Left lung (tissue), 4 donors: ENCODE measurements at regions not wholly inside any gene's neighbourhood (a gene's known extent, or its start where the extent isn't known, plus 50 kb on each side); places are given as distances from the start of the nearest gene placed in this dataset.

ENCODE experiments used
- ATAC-seq: fragments of 200-7000 bp; cut with Tn5 transposase; one replicate; pipeline ENCODE4 v1.9.1; 2020; ENCODE audit warnings: moderate library complexity
- DNase-seq, 4 donors: peaks; one replicate each; pipeline ENCODE4 v3.0.0-alpha.2; 2013 to 2020
- H3K27ac ChIP-seq, 2 donors: fragments of 200-600 bp; sonication (generic) in 1 of 2; one replicate each; pipeline versions ENCODE4 v1.5.0 to v1.8.0; 2020 to 2021
- H3K27me3 ChIP-seq, 2 donors: fragments of 200-600 bp; sonication (generic) in 1 of 2; one replicate each; pipeline versions ENCODE4 v1.5.0 to v1.8.0; 2020 to 2021
- H3K36me3 ChIP-seq, 2 donors: fragments of 200-600 bp; sonication (generic) in 1 of 2; one replicate each; pipeline versions ENCODE4 v1.5.0 to v1.8.0; 2020 to 2021
- H3K4me1 ChIP-seq, 2 donors: fragments of 200-600 bp; one replicate each; pipeline ENCODE4 v1.8.0; 2021
- H3K4me3 ChIP-seq, 2 donors: fragments of 200-600 bp; sonication (generic) in 1 of 2; one replicate each; pipeline versions ENCODE4 v1.5.0 to v1.8.0; 2020 to 2021; ENCODE audit warnings: mild to moderate bottlenecking in 1 of 2
- H3K9me3 ChIP-seq, 2 donors: fragments of 200-600 bp; sonication (generic) in 1 of 2; one replicate each; pipeline versions ENCODE4 v1.5.0 to v1.8.0; 2020 to 2021
- CTCF ChIP-seq, 2 donors: fragments of 200-600 bp; sonication (generic) in 1 of 2; IDR thresholded peaks; one replicate each; pipeline versions ENCODE4 v1.5.0 to v1.8.0; 2021; ENCODE audit warnings: antibody characterized with exemption in 2 of 2
- intact Hi-C, 2 donors: fragments of 100-400 bp; cut with DNase I; formaldehyde crosslinking; loops; one replicate each; pipeline versions ENCODE4 v1.11.2 to v1.14.2; 2022
- donor health status: DM: no; HTN: yes; CAD: no.
- donor health status: DM: no; HTN: no; CAD: no.

- TF ChIP-seq CTCF (IDR thresholded peaks at IDR 0.05), result no peak
- H3K27me3 ChIP-seq, result no peaks in the 10 kb centered on the region
- no peaks in the 10 kb centered on the region for H3K4me1 ChIP-seq
- no peak overlapping the region for H3K4me3 ChIP-seq
- peaks cover 0 to 2% of the 10 kb centered on the region in 2 donors for H3K9me3 ChIP-seq
- H3K36me3 ChIP-seq, result no peaks in the 10 kb centered on the region
- no peak for DNase-seq
- intact Hi-C loops, result no loop called here
- H3K27ac ChIP-seq, result no peak overlapping the region
- ATAC-seq, result no peak
Measured at GRCh38 chr14:46482200-46482599, 169.4 kb downstream of the RPL10L start.

GRCh38 chr14:46480817-46481216 is 170.8 kb downstream of the RPL10L start:
- H3K4me1 ChIP-seq, result no peaks in the 10 kb centered on the region
- DNase-seq (no peak), ATAC-seq (no peak)
- H3K27ac ChIP-seq, result no peak overlapping the region
- no peaks in the 10 kb centered on the region for H3K36me3 ChIP-seq
- H3K27me3 ChIP-seq, result no peaks in the 10 kb centered on the region
- peaks cover 0 to 7% of the 10 kb centered on the region in 2 donors for H3K9me3 ChIP-seq
- H3K4me3 ChIP-seq, result no peak overlapping the region
- intact Hi-C loops, result no loop called here
- no peak for TF ChIP-seq CTCF (IDR thresholded peaks at IDR 0.05)

- DNase-seq (no peak), ATAC-seq (no peak)
- TF ChIP-seq CTCF (IDR thresholded peaks at IDR 0.05), result no peak
- intact Hi-C loops, result no loop called here
- no peak overlapping the region for H3K4me3 ChIP-seq
- no peak overlapping the region for H3K27ac ChIP-seq
- H3K36me3 ChIP-seq, result no peaks in the 10 kb centered on the region
- H3K27me3 ChIP-seq, result no peaks in the 10 kb centered on the region
- H3K4me1 ChIP-seq, result no peaks in the 10 kb centered on the region
- H3K9me3 ChIP-seq, result peaks cover 0 to 9% of the 10 kb centered on the region in 2 donors
Measured at GRCh38 chr14:46472261-46472660, 179.3 kb downstream of the RPL10L start.

- intact Hi-C loops, result no loop called here
- Histone ChIP-seq H3K27ac (no peak overlapping the region), H3K4me3 (no peak overlapping the region), H3K4me1 (no peaks in the 10 kb centered on the region), H3K36me3 (no peaks in the 10 kb centered on the region), H3K27me3 (no peaks in the 10 kb centered on the region), H3K9me3 (peaks cover 0 to 16% of the 10 kb centered on the region in 2 donors)
- ATAC-seq (no peak), DNase-seq (no peak)
- no peak for TF ChIP-seq CTCF (IDR thresholded peaks at IDR 0.05)
Measured at GRCh38 chr14:46464341-46464740, 187.2 kb downstream of the RPL10L start.

- no peak overlapping the region for H3K4me3 ChIP-seq
- intact Hi-C loops, result no loop called here
- DNase-seq (no peak), ATAC-seq (no peak)
- H3K36me3 ChIP-seq, result no peaks in the 10 kb centered on the region
- TF ChIP-seq CTCF (IDR thresholded peaks at IDR 0.05), result no peak
- H3K9me3 ChIP-seq, result no peaks in the 10 kb centered on the region
- no peak overlapping the region for H3K27ac ChIP-seq
- no peaks in the 10 kb centered on the region for H3K27me3 ChIP-seq
- no peaks in the 10 kb centered on the region for H3K4me1 ChIP-seq
Measured at GRCh38 chr14:46451800-46452199, 199.8 kb downstream of the RPL10L start.
